GM21360 (cell line): ENCODE measurements at regions not wholly inside any gene's neighbourhood (a gene's known extent, or its start where the extent isn't known, plus 50 kb on each side); places are given as distances from the start of the nearest gene placed in this dataset.

Source experiments
- ATAC-seq: cut with Tn5 transposase; IDR thresholded peaks from one replicate; pipeline ENCODE4 v1.9.1; 2021; ENCODE audit warnings: mild to moderate bottlenecking, moderate library complexity; ENCODE audit not compliant: unreplicated experiment

DNA sequence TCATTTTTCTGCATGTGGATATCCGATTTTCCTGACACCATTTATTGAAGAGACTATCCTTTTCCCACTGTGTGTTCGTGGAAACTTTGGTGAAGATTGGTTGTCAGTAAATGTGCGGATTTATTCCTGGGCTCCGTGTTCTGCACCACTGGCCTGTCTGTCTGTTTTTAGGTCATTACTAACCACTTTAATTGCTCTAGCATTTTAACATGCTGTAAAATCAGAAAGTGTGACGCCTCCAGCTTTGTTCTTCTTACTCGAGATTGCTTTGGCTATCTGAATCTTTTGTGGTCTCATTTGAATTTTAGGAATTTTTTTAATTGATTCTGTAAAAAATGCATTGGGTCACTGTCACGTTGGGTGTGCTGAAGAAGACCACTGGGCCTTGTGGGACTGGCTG is 1458.7 kb downstream of the AACS start:
- no peak for ATAC-seq

DNA sequence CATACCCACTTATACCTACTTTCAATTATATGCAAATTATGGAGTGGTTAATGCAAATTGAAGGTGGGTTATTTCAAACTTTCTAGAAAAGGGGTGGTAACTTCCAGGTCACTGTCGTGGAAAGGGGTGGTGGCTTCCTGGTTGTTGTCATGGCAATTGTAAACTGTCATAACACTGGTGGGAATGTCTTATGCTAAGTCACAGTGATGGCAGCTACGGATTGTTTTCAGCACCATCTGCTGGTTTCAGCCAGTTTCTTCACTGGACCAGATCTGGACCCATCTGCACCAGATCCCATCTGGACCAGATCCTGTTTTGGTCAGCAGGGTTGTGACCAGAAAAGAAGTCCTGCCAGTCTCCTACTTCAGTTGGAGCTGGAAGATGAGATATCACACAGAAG is 1469.3 kb downstream of the AACS start:
- no peak for ATAC-seq

DNA sequence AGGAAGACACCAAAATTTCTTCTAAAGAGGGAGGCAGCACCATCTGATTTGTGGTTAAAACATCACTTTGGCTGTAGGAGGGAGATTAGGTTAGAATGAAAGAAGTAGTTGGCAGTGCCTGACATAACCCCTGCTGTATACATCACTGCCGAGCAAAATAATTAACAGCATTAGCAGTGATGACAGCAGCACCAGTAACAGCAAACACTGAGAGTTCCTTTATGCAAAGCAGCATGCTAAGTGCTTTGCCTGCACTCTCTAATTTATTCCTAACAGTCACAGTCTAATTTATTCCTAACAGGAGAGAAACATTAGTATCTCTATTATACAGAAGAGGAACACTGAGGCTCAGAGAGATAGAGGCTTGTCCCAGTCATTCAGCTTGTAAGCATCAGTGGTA is 1469.7 kb downstream of the AACS start:
- no peak for ATAC-seq

DNA sequence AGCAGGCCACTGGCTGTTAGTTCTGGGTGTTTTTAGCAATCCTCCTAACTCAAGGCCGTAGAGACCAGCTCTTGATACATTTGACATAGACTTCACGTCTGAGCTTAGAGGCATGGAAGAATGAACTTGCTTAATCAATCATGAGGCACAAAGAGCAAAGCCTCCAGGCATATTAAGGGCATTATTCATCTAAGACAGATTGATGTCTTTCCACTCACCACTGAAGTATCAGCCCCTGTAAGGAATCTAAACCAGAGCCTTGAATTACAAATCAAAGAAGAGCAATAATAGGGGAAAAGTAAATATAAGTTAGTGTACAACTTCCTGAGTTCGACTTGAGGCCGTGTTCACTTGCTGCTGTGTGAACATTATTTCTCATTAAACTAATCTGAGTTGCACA is 1470.7 kb downstream of the AACS start:
- ATAC-seq: no peak

DNA sequence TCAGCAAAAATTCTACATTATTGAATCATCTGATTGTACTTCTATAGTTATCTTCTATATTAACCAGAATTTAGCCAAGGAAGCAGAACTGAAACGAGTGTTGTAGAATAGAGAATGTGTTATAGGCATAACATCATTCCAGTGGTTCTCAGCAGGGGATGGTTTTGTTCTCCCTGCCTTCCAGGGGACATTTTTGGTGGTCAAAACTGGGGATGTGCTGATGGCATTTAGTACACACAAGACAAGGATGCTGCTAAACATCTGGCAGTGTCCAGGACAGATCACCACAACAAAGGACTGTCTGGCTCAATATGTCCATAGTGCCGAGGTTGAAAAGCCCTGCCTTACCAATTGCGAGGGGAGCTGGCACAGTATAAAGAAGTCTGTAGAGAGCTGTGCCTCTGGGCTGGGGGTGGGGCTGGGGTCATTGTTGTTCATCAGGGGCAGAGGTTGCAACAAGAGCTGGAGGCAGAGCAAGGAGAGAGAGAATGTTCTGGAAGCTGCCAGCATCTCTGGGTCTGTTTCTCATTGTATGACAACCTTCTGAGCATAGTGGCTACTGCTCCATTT is 1472.8 kb downstream of the AACS start:
- ATAC-seq: no peak

DNA sequence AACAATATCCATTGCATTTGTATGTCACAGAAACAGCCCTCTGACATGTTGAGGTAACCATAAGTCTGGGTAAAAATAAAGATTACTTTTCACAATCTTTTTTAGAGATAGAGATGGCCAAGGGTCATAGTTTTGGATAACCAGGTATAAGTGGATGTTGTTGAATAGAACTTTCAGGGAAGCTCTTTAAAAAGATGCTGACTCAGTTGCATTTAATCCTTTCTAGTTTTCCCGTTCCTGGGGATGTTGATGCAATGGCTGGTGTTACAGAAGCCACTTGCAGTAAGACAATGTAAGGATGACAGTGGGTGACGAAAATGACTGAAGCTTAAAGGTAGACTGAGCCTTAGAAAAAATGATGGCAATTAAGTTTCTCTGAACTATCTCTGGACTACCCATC is 1473.7 kb downstream of the AACS start:
- no peak for ATAC-seq

DNA sequence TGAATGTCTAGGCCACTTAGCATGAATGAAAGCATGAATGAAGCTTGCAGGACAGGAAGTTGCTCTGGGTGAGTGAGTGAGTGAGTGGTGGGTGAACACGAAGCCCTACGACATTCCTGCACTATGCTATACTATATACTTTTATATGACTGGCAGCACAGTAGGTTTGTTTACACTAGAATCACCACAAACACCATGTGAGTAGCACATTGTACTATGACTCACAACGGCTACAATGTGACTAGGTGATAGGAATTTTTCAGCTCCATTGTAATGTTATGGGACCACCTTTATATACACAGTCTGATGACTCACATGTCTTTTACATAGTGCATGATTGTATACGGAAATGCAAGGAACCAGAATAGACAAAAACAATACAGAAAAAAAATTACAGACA is 1480.2 kb downstream of the AACS start:
- no peak for ATAC-seq

DNA sequence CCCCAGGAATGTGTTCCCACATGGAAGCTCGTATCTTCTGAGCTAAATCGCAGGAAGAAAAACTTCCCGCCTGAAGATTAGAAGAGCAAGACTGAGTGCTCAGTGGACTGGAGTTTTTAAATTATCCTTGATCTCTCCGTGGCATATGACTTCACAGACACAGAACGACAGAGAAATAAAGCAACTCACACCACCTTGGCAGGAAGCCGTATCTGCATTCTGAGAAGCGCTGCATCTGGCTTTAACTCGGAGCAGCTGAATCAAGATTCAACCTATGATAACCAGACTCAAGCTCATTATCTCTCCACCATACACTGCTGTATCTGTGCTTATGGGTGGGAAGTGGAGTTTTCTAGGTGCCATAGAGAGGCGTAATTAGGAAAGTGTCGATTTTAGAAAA is 1482.7 kb downstream of the AACS start:
- ATAC-seq: no peak

DNA sequence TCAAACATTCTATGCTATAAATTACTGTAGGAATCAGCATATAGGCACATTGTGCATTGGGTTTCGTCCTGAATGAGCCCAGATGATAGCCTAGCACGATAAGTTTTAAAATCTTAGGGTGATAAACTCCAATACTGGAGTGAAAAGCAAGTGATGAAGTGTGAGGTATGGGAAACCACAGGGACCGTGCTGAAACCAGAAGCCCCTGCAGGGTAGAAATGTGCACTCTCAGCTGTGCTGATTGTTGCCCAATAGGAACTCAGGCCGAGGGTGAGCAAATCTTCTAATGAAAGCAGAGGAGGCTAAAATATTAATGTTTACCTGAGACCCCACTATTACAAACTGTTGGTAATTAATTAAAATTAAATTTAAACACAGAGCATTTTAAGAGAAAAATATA is 1486.6 kb downstream of the AACS start:
- ATAC-seq: no peak

DNA sequence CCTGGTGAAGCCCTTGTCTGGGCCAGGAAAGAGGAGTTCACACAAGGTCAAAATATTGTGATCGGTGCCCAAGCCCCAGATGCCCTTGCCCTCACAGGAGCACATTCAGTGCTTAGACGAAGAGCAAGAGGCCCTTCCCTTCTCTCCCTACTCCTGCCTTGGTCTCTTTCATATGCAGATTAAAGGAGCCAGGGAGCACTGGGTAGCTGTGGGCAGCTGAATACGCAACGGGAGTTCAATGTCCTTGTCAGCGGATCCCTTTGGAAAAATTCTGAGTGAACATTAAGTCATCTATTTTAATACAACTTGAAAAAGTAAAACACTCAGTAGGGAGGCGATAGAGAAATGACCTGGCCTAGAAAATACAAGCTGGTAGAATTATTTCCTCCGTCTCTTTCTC is 1489.4 kb downstream of the AACS start:
- no peak for ATAC-seq

DNA sequence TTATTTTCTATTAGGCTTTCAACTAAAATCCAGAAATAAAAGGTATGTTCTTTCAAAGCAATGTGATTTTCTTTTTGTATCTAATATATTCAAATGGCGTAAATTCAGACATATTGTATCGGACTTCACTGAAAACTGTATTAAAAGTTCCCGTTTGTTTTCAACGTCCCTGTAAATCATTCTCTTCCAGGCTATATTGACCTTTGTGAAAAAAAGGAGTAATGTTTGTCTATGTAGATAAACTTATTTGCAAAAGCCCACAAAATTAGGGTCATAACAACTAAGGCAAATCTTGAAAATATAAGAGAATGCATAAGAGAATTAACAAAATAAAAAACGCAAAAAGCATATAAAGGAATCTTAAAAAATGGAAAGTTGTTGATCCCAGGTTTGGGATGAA is 1492.4 kb downstream of the AACS start:
- ATAC-seq: no peak

DNA sequence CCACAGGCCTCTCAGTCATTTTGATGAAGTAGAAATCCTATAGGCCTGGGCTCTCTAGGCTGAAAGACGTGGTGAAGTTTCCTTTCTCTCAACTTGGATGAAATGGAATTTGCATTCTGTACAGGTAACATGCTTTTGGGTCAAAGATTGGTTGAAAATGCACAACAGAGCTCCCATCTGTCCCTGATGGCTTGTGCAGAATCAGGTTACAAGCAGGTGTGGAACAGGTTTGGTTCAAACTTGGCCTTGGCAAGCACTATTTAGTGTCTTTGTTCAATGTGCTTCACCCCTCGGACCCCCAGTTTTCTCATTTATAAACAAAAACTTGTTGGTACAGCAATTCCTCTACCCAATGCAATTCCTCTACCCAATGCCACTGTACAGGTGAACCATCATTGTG is 1493.0 kb downstream of the AACS start:
- ATAC-seq: no peak

DNA sequence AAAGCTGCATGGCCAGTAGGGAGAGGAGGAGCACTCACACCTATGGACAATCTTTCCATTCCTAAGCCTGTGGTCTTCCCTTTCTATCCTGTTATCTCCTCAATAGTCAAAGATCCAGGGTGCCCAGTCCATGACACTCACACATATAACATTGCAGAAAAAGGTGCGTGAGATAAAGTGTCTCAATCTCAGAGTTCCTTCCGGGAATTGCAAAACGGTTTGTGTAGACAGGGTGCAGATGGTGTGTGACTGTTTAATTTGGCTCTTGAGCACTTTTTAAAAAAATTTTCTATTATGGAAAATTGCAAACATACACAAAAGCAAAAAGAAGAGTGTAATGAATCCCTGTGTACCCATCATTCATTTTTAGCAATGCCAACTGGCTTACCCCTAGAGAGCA is 1493.6 kb downstream of the AACS start:
- ATAC-seq: no peak

DNA sequence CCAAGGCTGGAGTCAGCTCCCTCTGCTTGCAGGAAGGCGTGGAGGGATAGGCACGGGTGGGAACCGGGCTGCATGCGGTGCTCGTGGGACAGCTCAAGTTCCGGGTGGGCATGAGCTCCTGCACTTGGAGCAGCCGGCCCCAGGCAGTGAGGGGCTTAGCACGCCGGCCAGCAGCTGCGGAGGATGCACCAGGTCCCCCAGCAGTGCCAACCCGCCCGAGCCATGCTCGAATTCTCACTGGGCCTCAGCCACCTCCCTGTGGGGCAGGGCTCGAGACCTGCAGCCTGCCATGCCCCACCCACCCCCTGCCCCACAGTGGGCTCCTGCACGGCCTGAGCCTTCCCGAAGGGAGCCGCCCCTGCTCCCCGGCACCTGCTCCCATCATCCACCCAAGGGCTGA is 1501.8 kb downstream of the AACS start:
- no peak for ATAC-seq

DNA sequence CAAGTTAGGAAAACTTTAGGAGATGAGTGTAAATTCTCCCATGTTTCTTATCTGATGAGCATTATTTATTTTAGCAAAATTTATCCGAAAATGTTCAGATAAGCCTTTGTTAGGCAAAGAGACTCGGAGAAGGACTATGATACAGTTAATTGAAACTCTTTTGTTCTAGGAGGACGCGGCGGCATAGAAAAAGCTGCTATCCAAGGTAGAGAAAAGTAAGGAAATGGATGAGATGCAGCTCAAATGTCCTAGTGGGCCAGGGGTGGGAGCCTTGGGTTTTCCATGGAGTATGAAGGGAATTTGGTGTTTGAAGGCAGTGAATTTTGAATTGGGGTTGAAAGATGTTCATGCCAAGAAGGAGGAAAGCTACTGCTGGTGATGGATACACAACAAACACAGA is 1504.5 kb downstream of the AACS start:
- ATAC-seq: no peak

DNA sequence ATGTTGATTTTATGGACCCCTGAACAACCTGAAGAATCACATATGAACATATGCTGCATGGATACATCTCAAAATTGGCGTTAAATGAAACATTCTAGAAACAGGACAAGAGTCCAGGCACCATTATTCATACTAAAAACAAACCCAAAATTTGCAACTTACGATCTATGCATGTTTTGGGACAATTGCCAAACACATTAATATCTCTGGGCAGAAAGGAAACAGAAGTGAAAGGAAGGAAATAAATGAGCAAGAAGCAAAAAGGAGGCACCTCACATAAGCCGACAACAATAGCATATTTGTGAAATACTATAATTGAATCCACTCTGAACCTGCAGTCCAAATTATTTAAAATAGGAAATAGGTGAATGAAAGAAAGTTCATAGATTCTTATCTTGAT is 1505.3 kb downstream of the AACS start:
- ATAC-seq: no peak

DNA sequence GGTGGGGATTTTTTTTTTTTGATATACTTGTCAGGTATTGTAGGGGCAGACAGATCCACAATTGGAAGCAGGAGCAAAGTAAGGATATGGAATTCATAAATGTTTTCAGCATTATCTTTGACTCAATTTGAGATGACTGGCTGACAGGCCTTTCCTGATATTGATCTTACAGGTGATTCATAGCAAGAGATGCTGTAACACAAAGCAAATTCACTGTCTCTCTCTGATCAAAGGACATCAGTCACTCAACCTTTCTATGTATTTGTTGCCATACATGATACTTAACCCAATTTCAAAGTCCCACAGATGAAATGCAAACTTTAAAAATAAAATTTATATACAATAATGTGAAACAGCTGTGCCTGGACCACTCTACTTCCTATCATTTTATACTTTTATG is 1506.9 kb downstream of the AACS start:
- ATAC-seq: no peak

DNA sequence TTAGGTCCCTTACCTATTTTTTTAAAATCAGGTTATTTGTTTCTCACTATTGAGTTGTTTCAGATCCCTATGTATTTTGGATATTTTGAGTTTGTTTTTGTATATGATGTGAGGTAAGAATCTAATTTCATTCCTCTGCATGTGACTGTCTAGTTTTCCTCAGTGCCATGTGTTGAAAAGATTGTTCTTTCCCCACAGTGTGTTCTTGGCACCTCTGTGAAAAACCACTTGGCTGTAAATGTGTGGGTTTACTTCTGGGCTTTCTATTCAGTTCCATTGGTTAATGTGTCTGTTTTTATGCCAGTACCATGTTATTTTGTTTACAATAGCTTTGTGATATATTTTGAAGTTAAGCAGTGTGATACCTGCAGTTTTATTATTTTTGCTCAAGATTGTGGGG is 1516.4 kb downstream of the AACS start:
- ATAC-seq: no peak

DNA sequence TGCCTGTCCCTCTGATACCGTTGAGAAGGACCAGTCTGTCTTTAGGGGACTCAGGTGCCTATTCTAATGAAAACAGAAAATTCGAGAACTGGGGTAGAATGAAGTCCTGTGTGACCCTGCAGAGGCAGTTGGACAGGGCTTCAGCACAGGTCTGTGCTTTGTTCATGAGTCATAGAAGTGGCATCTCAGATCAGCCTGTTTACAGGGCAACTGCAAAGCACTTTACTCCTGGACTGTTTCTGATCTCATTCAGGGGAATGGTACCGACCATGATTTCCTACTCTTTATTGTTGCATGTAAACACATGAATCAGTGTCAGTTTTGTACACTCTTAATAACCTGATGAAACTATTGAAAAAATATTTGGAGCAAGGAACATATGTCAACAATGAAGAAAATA is 1517.0 kb downstream of the AACS start:
- ATAC-seq: no peak

DNA sequence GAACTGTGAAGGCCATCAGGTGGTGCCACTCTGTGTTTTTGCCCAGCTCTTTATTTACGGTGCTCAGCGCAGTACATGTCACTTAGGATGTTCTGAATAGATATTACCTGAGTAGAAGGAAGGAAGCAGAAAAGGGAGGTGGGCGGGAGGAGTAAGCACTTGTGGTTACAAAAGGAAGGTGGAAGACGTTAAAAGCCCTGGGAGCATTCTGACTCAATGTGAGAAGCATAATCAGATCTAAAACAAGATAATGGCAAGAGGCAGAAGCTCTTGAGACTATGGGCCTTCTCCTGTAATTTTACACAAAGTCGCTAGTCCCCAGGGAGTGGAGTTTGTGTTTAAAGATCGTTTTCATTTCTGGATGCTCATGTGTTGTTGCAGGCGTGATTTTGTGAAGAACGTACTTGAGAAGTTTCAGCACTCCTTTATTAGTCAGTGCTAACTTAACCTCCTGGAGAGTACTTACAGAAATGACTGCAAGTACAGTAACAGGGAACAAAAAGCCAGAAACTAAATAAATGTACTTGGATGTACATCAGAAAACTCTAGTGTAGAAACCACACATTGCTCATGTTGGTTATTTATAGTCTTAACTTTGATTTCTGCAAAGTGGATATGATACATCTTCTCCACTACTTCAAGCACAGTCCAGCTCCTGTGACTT is 1523.5 kb downstream of the AACS start:
- no peak for ATAC-seq

DNA sequence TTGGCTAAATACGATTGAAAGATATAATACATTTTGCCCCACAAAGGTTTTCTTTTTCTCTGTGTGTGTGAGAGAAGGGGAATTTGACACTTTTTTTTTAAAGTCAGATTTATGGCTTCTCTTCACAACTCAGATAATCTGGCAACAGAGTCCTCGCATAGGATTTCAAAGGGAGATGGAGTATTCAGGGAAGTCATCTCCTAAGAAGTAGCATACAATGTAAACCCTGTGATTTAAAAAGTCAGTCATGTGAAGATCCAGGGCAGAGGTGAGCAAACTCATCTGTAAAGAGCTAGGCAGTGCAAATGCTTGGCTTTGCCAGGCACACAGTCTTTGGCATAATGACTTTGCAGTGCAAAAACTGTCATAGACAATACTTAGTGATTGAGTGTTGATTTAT is 1526.3 kb downstream of the AACS start:
- no peak for ATAC-seq

DNA sequence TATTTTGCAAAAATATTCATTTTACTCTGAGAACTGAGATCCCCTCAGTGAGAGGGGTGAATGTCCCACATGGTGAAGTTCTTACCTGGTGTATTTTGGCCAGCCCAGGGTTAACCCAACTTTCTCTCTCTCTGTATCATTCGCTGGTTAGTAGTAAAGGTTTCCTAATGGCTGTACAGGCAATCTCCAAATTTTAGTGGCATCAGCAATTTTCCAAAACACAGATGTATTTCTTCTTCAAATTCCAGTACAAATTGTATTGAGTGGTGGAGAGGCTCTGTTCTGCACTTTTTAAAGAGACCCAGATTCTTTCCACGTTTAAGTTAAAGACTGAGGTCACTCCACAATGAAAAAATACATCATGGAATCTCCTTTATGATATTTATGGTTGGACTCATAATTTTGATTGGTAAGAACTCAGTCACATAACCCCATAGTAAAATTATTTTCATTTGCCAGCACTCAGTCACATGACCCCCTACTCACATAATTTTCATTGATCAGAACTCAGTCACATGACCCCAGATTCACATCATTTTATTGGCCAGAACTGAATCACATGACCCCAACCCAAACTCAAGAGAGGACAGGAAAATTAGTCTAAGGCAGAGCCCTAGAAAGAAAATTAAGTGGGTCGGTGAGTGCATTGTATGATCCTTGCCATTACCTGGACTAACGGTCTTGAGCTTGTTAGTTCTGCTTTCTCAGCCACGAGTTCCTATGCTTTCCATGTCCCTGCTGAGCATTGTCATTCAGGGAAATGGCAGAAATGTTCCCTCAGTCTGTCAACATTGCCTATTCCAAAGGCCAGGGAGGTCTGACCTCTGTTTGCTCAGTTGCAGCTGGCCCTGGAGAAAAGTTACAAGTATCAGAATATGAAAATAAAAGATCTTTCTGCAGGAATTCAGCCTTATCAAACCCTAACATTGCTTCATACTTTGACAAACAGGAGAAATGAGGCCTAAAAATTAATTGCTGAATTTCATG is 1536.2 kb downstream of the AACS start:
- ATAC-seq: no peak
